GM18907 (cell line): ENCODE measurements at regions not wholly inside any gene's neighbourhood (a gene's known extent, or its start where the extent isn't known, plus 50 kb on each side); places are given as distances from the start of the nearest gene placed in this dataset.

ENCODE experiments used
- ATAC-seq: cut with Tn5 transposase; IDR thresholded peaks from one replicate; pipeline ENCODE4 v1.9.1; 2021; ENCODE audit warnings: mild to moderate bottlenecking, moderate library complexity; ENCODE audit not compliant: unreplicated experiment

GRCh38 chr4:156710365-156711192, 261.0 kb downstream of the PDGFC start:
- ATAC-seq: no peak

GRCh38 chr4:156705311-156705710, 266.3 kb downstream of the PDGFC start:
- no peak for ATAC-seq

GRCh38 chr4:156695163-156695562, 276.4 kb downstream of the PDGFC start:
- no peak for ATAC-seq

GRCh38 chr4:156694413-156694812, 277.2 kb downstream of the PDGFC start:
- ATAC-seq: no peak

GRCh38 chr4:156693557-156693956, 278.0 kb downstream of the PDGFC start:
- no peak for ATAC-seq

GRCh38 chr4:156692016-156692415, 279.6 kb downstream of the PDGFC start:
- no peak for ATAC-seq

GRCh38 chr4:156690572-156690971, 281.0 kb downstream of the PDGFC start:
- no peak for ATAC-seq

- ATAC-seq: no peak
Observed at GRCh38 chr4:156686120-156686519, 285.5 kb downstream of the PDGFC start.

- no peak for ATAC-seq
Observed at GRCh38 chr4:156685308-156685707, 286.3 kb downstream of the PDGFC start.

- no peak for ATAC-seq
Observed at GRCh38 chr4:156677656-156678055, 293.9 kb downstream of the PDGFC start.

GRCh38 chr4:156677131-156677531, 294.5 kb downstream of the PDGFC start:
- ATAC-seq: no peak

- ATAC-seq: no peak
Observed at GRCh38 chr4:156676116-156676851, 295.3 kb downstream of the PDGFC start.

- ATAC-seq: no peak
Observed at GRCh38 chr4:156673483-156673882, 298.1 kb downstream of the PDGFC start.

- ATAC-seq: no peak
Observed at GRCh38 chr4:156672492-156673305, 298.9 kb downstream of the PDGFC start.

- ATAC-seq: no peak
Observed at GRCh38 chr4:156665780-156666366, 305.7 kb downstream of the PDGFC start.

GRCh38 chr4:156663663-156664062, 307.9 kb downstream of the PDGFC start:
- no peak for ATAC-seq

GRCh38 chr4:156662921-156663320, 308.7 kb downstream of the PDGFC start:
- ATAC-seq: no peak

GRCh38 chr4:156661555-156661954, 310.0 kb downstream of the PDGFC start:
- ATAC-seq: no peak

GRCh38 chr4:156660465-156660864, 311.1 kb downstream of the PDGFC start:
- no peak for ATAC-seq

- no peak for ATAC-seq
Observed at GRCh38 chr4:156659983-156660382, 311.6 kb downstream of the PDGFC start.

- no peak for ATAC-seq
Observed at GRCh38 chr4:156659570-156659969, 312.0 kb downstream of the PDGFC start.
